SK-N-SH (cell line): ENCODE measurements at regions not wholly inside any gene's neighbourhood (a gene's known extent, or its start where the extent isn't known, plus 50 kb on each side); places are given as distances from the start of the nearest gene placed in this dataset.

ENCODE experiments used
- CTCF ChIA-PET: fragments of 300-600, 350-600 bp; formaldehyde crosslinking; extraction: SDS; loops from one replicate; lab custom pipeline; 2021; lab: Yijun Ruan, JAX
- POLR2A ChIA-PET: fragments of 350-600 bp; sonication (Branson Sonifier 250); formaldehyde crosslinking; extraction: SDS; loops from one replicate; lab custom pipeline; 2020; ENCODE audit warnings: antibody characterized with exemption, inconsistent platforms; lab: Yijun Ruan, JAX
- DNase-seq: peaks from one replicate; pipeline ENCODE4 v3.0.0; 2012
- H2AFZ ChIP-seq: fragments of 200-600 bp; sonication (generic); 2 replicates; pipeline ENCODE4 v1.8.1; 2016; ENCODE audit warnings: antibody characterized with exemption, mild to moderate bottlenecking, low read depth
- H3F3A ChIP-seq: fragments of 200-600 bp; sonication (generic); replicated peaks from 2 replicates; pipeline ENCODE3; 2016; ENCODE audit warnings: antibody characterized with exemption, mild to moderate bottlenecking; ENCODE audit not compliant: insufficient read depth
- H3K27ac ChIP-seq, 2 experiments: fragments of 200-500 bp in 1 of 2; fragments of 200-600 bp in 1 of 2; sonication (Bioruptor generic) in 1 of 2; sonication (generic), shearing (Covaris generic) in 1 of 2; 2 replicates each; pipeline versions ENCODE4 v1.5.1 to v1.6.1; 2014 to 2016; ENCODE audit warnings: low read depth in 2 of 2, inconsistent platforms in 1 of 2, low read length in 1 of 2, mild to moderate bottlenecking in 1 of 2, mixed read lengths in 1 of 2
- H3K27me3 ChIP-seq: fragments of 200-600 bp; sonication (generic), shearing (Covaris generic); 2 replicates; pipeline ENCODE4 v1.6.1; 2016; ENCODE audit warnings: mixed run types; ENCODE audit not compliant: insufficient read depth
- H3K36me3 ChIP-seq, 2 experiments: fragments of 200-500 bp in 1 of 2; fragments of 200-600 bp in 1 of 2; sonication (Bioruptor generic) in 1 of 2; sonication (generic) in 1 of 2; replicated peaks in 1 of 2; 2 replicates each; pipeline versions ENCODE3 to v1.5.1; 2014 to 2016; ENCODE audit warnings: low read length in 1 of 2, mild to moderate bottlenecking in 1 of 2; ENCODE audit not compliant: insufficient read depth in 2 of 2, control insufficient read depth in 1 of 2
- H3K4me1 ChIP-seq, 2 experiments: fragments of 200-500 bp in 1 of 2; fragments of 200-600 bp in 1 of 2; sonication (Bioruptor generic) in 1 of 2; sonication (generic), shearing (Covaris generic) in 1 of 2; 2 replicates each; pipeline versions ENCODE4 v1.5.1 to v1.6.1; 2014 to 2016; ENCODE audit warnings: low read depth in 1 of 2, low read length in 1 of 2, mixed run types in 1 of 2; ENCODE audit not compliant: insufficient read depth in 2 of 2, control insufficient read depth in 1 of 2
- H3K4me2 ChIP-seq: fragments of 200-600 bp; sonication (generic), shearing (Covaris generic); 2 replicates; pipeline ENCODE4 v1.6.1; 2017; ENCODE audit warnings: mixed run types
- H3K4me3 ChIP-seq, 2 experiments: fragments of 200-500 bp in 1 of 2; fragments of 200-600 bp in 1 of 2; sonication (Bioruptor generic) in 1 of 2; sonication (generic), shearing (Covaris generic) in 1 of 2; 2 replicates each; pipeline versions ENCODE4 v1.5.1 to v1.8.1; 2014 to 2016; ENCODE audit warnings: low read depth in 2 of 2, inconsistent platforms in 1 of 2, low read length in 1 of 2, mild to moderate bottlenecking in 1 of 2, mixed read lengths in 1 of 2, moderate library complexity in 1 of 2
- H3K79me2 ChIP-seq: fragments of 200-600 bp; sonication (generic); 2 replicates; pipeline ENCODE4 v1.8.1; 2017; ENCODE audit warnings: mild to moderate bottlenecking; ENCODE audit not compliant: insufficient read depth
- H3K9ac ChIP-seq: fragments of 200-600 bp; sonication (generic); 2 replicates; pipeline ENCODE4 v1.6.1; 2017; ENCODE audit warnings: mixed run types
- H3K9me2 ChIP-seq: fragments of 200-600 bp; sonication (generic); 2 replicates; pipeline ENCODE4 v1.6.1; 2017; ENCODE audit warnings: mixed run types
- H3K9me3 ChIP-seq: fragments of 200-600 bp; sonication (generic); 2 replicates; pipeline ENCODE4 v1.6.1; 2017; ENCODE audit warnings: mixed run types, mild to moderate bottlenecking, moderate library complexity
- H4K20me1 ChIP-seq: fragments of 200-600 bp; sonication (generic); 2 replicates; pipeline ENCODE4 v1.6.1; 2017; ENCODE audit warnings: mild to moderate bottlenecking, mixed run types; ENCODE audit not compliant: insufficient read depth
- CHD2 ChIP-seq: fragments of 150-350 bp; IDR thresholded peaks from 2 replicates; pipeline ENCODE4 v1.6.1; 2018; ENCODE audit warnings: low read length; ENCODE audit not compliant: partially characterized antibody
- ELF1 ChIP-seq: IDR thresholded peaks from 2 replicates; pipeline ENCODE4 v1.4.0; 2012
- FOSL2 ChIP-seq: IDR thresholded peaks from 2 replicates; pipeline ENCODE4 v1.4.0; 2012; ENCODE audit warnings: low read depth, mild to moderate bottlenecking, moderate library complexity, borderline replicate concordance
- FOXM1 ChIP-seq: IDR thresholded peaks from 2 replicates; pipeline ENCODE4 v1.4.0; 2012; ENCODE audit warnings: low read depth, mild to moderate bottlenecking
- GABPA ChIP-seq: IDR thresholded peaks from 2 replicates; pipeline ENCODE4 v1.4.0; 2012; ENCODE audit warnings: low read depth, mild to moderate bottlenecking
- NRF1 ChIP-seq: IDR thresholded peaks from 2 replicates; pipeline ENCODE4 v1.6.1; 2012; ENCODE audit warnings: low read depth, mild to moderate bottlenecking, low read length
- PBX3 ChIP-seq: IDR thresholded peaks from 2 replicates; pipeline ENCODE4; 2012
- RAD21 ChIP-seq: IDR thresholded peaks from 2 replicates; pipeline ENCODE4 v1.6.1; 2012; ENCODE audit warnings: mild to moderate bottlenecking, low read length
- RCOR1 ChIP-seq: fragments of 150-350 bp; IDR thresholded peaks from 2 replicates; pipeline ENCODE4 v1.6.1; 2017; ENCODE audit warnings: antibody characterized with exemption, low read length
- REST ChIP-seq: IDR thresholded peaks from 2 replicates; pipeline ENCODE4 v1.6.1; 2012; ENCODE audit warnings: mild to moderate bottlenecking, low read depth, low read length, moderate library complexity
- RFX5 ChIP-seq: IDR thresholded peaks from 2 replicates; pipeline ENCODE4 v1.6.1; 2012; ENCODE audit warnings: mild to moderate bottlenecking, improper control_type of control experiment, low read length
- SIN3A ChIP-seq: IDR thresholded peaks from 2 replicates; pipeline ENCODE4 v1.6.1; 2012; ENCODE audit warnings: low read depth, mild to moderate bottlenecking, low read length, moderate library complexity, borderline replicate concordance
- SMC3 ChIP-seq: IDR thresholded peaks from 2 replicates; pipeline ENCODE4 v1.6.1; 2012; ENCODE audit warnings: low read depth, low read length, improper control_type of control experiment
- TAF1 ChIP-seq: IDR thresholded peaks from 2 replicates; pipeline ENCODE4 v1.6.1; 2012; ENCODE audit warnings: low read depth, mild to moderate bottlenecking, low read length, moderate library complexity, borderline replicate concordance
- TEAD4 ChIP-seq: IDR thresholded peaks from 2 replicates; pipeline ENCODE4 v1.4.0; 2012; ENCODE audit warnings: mild to moderate bottlenecking, borderline replicate concordance; ENCODE audit not compliant: insufficient read depth
- WGBS: methylation state at CpG from one replicate; pipeline ENCODE4 v1.1.6; 2017; ENCODE audit warnings: low lambda C conversion rate; 5-methylcytosine and 5-hydroxymethylcytosine counted together

GRCh38 chr5:17432569-17432968 lies 65.5 kb upstream of the TAF11L2 start:
- DNase-seq = no peak
- Histone ChIP-seq H4K20me1 (no peaks in the 10 kb centered on the region), H3K9ac (no peak overlapping the region), H3K4me1 (no peaks in the 10 kb centered on the region; a peak in 1 of 4 replicates), H3K9me3 (no peaks in the 10 kb centered on the region), H3K27ac (no peak overlapping the region), H3K9me2 (no peaks in the 10 kb centered on the region), H3K36me3 (no peaks in the 10 kb centered on the region), H3K4me3 (no peak overlapping the region), H3K27me3 (no peaks in the 10 kb centered on the region), H3K4me2 (no peak overlapping the region), H3F3A (no peaks in the 10 kb centered on the region), H2AFZ (no peak overlapping the region), H3K79me2 (no peaks in the 10 kb centered on the region)
- 70% methylated on average over 3 of the region's 3 CpGs for WGBS
- ChIA-PET CTCF (no interaction called here), POLR2A (no interaction called here)
- no peak for TF ChIP-seq TAF1

- H3K4me3 ChIP-seq = no peak overlapping the region
- H3K9me2 ChIP-seq = no peaks in the 10 kb centered on the region
- TF ChIP-seq REST = no peak
- TF ChIP-seq CHD2 = no peak
- no peak for TF ChIP-seq FOSL2
- no peak for TF ChIP-seq TEAD4
- no peak for TF ChIP-seq FOXM1
- no peak for TF ChIP-seq TAF1
- TF ChIP-seq SIN3A = no peak
- no peak for TF ChIP-seq ELF1
- no peak for TF ChIP-seq PBX3
- no peak for TF ChIP-seq RCOR1
- TF ChIP-seq SMC3 = no peak
- TF ChIP-seq GABPA = no peak
- no peak for TF ChIP-seq NRF1
- no peak for TF ChIP-seq RAD21
- no peak for TF ChIP-seq RFX5
- WGBS = 65% methylated on average over 6 of the region's 6 CpGs
- no peak overlapping the region for H3K27ac ChIP-seq
- H3F3A ChIP-seq = no peaks in the 10 kb centered on the region
- H3K79me2 ChIP-seq = no peaks in the 10 kb centered on the region
- H3K4me1 ChIP-seq = no peaks in the 10 kb centered on the region; a peak in 1 of 4 replicates
- CTCF ChIA-PET = no interaction called here
- H2AFZ ChIP-seq = no peak overlapping the region
- H3K9ac ChIP-seq = no peak overlapping the region
- POLR2A ChIA-PET = no interaction called here
- DNase-seq = no peak
- no peaks in the 10 kb centered on the region for H3K27me3 ChIP-seq
- H3K4me2 ChIP-seq = no peak overlapping the region
- H3K36me3 ChIP-seq = no peaks in the 10 kb centered on the region
- no peaks in the 10 kb centered on the region for H4K20me1 ChIP-seq
- no peaks in the 10 kb centered on the region for H3K9me3 ChIP-seq
Observed at GRCh38 chr5:17433406-17433805, 64.6 kb upstream of the TAF11L2 start.
